ENCODE measurements at regions not wholly inside any gene's neighbourhood (a gene's known extent, or its start where the extent isn't known, plus 50 kb on each side); places are given as distances from the start of the nearest gene placed in this dataset.

DNA sequence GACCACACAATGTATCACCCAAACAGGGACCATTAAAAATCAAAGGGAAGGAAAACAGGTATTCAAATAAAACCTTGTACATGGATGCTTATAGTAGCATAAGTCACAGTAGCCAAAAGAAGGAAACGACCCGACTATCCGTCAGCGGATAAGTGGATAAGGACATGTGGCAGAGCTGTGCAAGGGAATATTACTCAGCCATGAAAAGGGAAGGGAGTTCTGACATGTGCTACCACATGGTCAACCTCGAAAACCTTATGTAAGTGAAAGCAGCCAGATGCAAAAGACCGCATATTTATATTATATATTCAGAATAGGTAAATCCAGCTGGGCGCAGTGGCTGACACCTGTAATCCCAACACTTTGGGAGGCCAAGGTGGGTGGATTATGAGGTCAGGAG, 193.3 kb downstream of the NPHP4 start:
- TF ChIP-seq, protein P1, sequence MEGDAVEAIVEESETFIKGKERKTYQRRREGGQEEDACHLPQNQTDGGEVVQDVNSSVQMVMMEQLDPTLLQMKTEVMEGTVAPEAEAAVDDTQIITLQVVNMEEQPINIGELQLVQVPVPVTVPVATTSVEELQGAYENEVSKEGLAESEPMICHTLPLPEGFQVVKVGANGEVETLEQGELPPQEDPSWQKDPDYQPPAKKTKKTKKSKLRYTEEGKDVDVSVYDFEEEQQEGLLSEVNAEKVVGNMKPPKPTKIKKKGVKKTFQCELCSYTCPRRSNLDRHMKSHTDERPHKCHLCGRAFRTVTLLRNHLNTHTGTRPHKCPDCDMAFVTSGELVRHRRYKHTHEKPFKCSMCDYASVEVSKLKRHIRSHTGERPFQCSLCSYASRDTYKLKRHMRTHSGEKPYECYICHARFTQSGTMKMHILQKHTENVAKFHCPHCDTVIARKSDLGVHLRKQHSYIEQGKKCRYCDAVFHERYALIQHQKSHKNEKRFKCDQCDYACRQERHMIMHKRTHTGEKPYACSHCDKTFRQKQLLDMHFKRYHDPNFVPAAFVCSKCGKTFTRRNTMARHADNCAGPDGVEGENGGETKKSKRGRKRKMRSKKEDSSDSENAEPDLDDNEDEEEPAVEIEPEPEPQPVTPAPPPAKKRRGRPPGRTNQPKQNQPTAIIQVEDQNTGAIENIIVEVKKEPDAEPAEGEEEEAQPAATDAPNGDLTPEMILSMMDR (IDR thresholded peaks at IDR 0.05 in 2 of 3, conservative IDR thresholded peaks at IDR 0.05 in 1 of 3; ENCODE audit: control insufficient read depth in 2 of 3, extremely low read depth in 1 of 3, insufficient read depth in 1 of 3, low read depth in 3 of 3, low read length in 3 of 3), result no peak
- TF ChIP-seq, protein P2, sequence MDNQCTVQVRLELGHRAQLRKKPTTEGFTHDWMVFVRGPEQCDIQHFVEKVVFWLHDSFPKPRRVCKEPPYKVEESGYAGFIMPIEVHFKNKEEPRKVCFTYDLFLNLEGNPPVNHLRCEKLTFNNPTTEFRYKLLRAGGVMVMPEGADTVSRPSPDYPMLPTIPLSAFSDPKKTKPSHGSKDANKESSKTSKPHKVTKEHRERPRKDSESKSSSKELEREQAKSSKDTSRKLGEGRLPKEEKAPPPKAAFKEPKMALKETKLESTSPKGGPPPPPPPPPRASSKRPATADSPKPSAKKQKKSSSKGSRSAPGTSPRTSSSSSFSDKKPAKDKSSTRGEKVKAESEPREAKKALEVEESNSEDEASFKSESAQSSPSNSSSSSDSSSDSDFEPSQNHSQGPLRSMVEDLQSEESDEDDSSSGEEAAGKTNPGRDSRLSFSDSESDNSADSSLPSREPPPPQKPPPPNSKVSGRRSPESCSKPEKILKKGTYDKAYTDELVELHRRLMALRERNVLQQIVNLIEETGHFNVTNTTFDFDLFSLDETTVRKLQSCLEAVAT (IDR thresholded peaks at IDR 0.05), result no peak
- TF ChIP-seq CREM (IDR thresholded peaks at IDR 0.05; ENCODE audit: low read depth) (no peak), EED (IDR thresholded peaks at IDR 0.05; ENCODE audit: low read depth) (no peak)
